HEK293T (cell line): ENCODE measurements at regions not wholly inside any gene's neighbourhood (a gene's known extent, or its start where the extent isn't known, plus 50 kb on each side); places are given as distances from the start of the nearest gene placed in this dataset.
A peak's percentile ranks its signal among the peaks of the same experiment; 100 is the strongest.

Experiments used
- CTCF ChIA-PET: fragments of 350-600 bp; formaldehyde crosslinking; extraction: SDS; loops from one replicate; lab custom pipeline; 2021; ENCODE audit warnings: antibody characterized with exemption, inconsistent platforms; lab: Yijun Ruan, JAX
- POLR2A ChIA-PET: fragments of 350-600 bp; formaldehyde crosslinking; extraction: SDS; loops from one replicate; lab custom pipeline; 2020; ENCODE audit warnings: antibody characterized with exemption, inconsistent platforms; lab: Yijun Ruan, JAX
- DNase-seq: peaks from one replicate; pipeline ENCODE4 v3.0.0; 2012; ENCODE audit warnings: mixed read lengths; ENCODE audit errors: extremely low spot score
- ARNT ChIP-seq: fragments of 450-650 bp; IDR thresholded peaks from 2 replicates; pipeline ENCODE4 v1.6.1; 2017; ENCODE audit warnings: mild to moderate bottlenecking
- BHLHE40 ChIP-seq: fragments of 450-650 bp; IDR thresholded peaks from 2 replicates; pipeline ENCODE4 v1.6.1; 2016; ENCODE audit warnings: mild to moderate bottlenecking, moderate library complexity, borderline replicate concordance
- CTBP1 ChIP-seq: fragments of 450-650 bp; IDR thresholded peaks from 2 replicates; pipeline ENCODE4 v1.6.1; 2016; ENCODE audit warnings: borderline replicate concordance
- ELF4 ChIP-seq: fragments of 450-650 bp; IDR thresholded peaks from 2 replicates; pipeline ENCODE4 v1.6.1; 2017; ENCODE audit warnings: antibody characterized with exemption
- FOXA1 ChIP-seq: fragments of 450-650 bp; IDR thresholded peaks from 2 replicates; pipeline ENCODE4 v1.6.1; 2016; ENCODE audit warnings: mild to moderate bottlenecking
- FOXK2 ChIP-seq: fragments of 450-650 bp; IDR thresholded peaks from 2 replicates; pipeline ENCODE4 v1.6.1; 2016; ENCODE audit warnings: mild to moderate bottlenecking
- FOXM1 ChIP-seq: fragments of 450-650 bp; IDR thresholded peaks from 2 replicates; pipeline ENCODE4 v1.6.1; 2017; ENCODE audit warnings: mild to moderate bottlenecking, borderline replicate concordance
- HDGF ChIP-seq: fragments of 450-650 bp; IDR thresholded peaks from 2 replicates; pipeline ENCODE4 v1.6.1; 2017; ENCODE audit warnings: antibody characterized with exemption, borderline replicate concordance
- L3MBTL2 ChIP-seq: fragments of 450-650 bp; conservative IDR thresholded peaks from 2 replicates; pipeline ENCODE4 v1.6.1; 2016; ENCODE audit warnings: mild to moderate bottlenecking
- LEF1 ChIP-seq: fragments of 450-650 bp; IDR thresholded peaks from 2 replicates; pipeline ENCODE4 v1.6.1; 2017; ENCODE audit warnings: mild to moderate bottlenecking, borderline replicate concordance
- NFRKB ChIP-seq: fragments of 450-650 bp; IDR thresholded peaks from 2 replicates; pipeline ENCODE4 v1.6.1; 2016; ENCODE audit warnings: mild to moderate bottlenecking, moderate library complexity
- PKNOX1 ChIP-seq: fragments of 450-650 bp; IDR thresholded peaks from 2 replicates; pipeline ENCODE4 v1.6.1; 2016
- SP1 ChIP-seq: fragments of 450-650 bp; IDR thresholded peaks from 2 replicates; pipeline ENCODE4 v1.6.1; 2017
- SUZ12 ChIP-seq: fragments of 450-650 bp; IDR thresholded peaks from 2 replicates; pipeline ENCODE4 v1.6.1; 2016; ENCODE audit warnings: mild to moderate bottlenecking
- TARDBP ChIP-seq: fragments of 450-650 bp; IDR thresholded peaks from 2 replicates; pipeline ENCODE4 v1.6.1; 2016
- ZNF384 ChIP-seq: fragments of 450-650 bp; IDR thresholded peaks from 2 replicates; pipeline ENCODE4 v1.6.1; 2016

GRCh38 chr13:94952787-94953186, 240.4 kb upstream of the SOX21 start:
- TF ChIP-seq TARDBP (no peak), FOXK2 (no peak), ARNT (no peak)
- DNase-seq = no peak
- CTCF ChIA-PET = no interaction called here

GRCh38 chr13:94950303-94950702, 238.0 kb upstream of the SOX21 start:
- CTCF ChIA-PET = no interaction called here
- POLR2A ChIA-PET = no interaction called here
- DNase-seq = peak; percentile 18
- no peak for TF ChIP-seq PKNOX1
- TF ChIP-seq TARDBP = no peak
- no peak for TF ChIP-seq LEF1
- TF ChIP-seq SUZ12 = no peak
- TF ChIP-seq HDGF = no peak
- TF ChIP-seq FOXA1 = no peak
- TF ChIP-seq FOXK2 = no peak

More at GRCh38 chr13:94952787-94953186, 240.4 kb upstream of the SOX21 start:
- POLR2A ChIA-PET = no interaction called here

- TF ChIP-seq FOXK2 = no peak
- TF ChIP-seq LEF1 = no peak
- TF ChIP-seq SUZ12 = no peak
- TF ChIP-seq ELF4 = no peak
- TF ChIP-seq FOXM1 = no peak
- TF ChIP-seq NFRKB = no peak
- TF ChIP-seq TARDBP = no peak
- no peak for TF ChIP-seq BHLHE40
- TF ChIP-seq FOXA1 = no peak
- no peak for TF ChIP-seq HDGF
- no peak for TF ChIP-seq L3MBTL2
- no peak for TF ChIP-seq ARNT
- TF ChIP-seq SP1 = no peak
- TF ChIP-seq ZNF384 = no peak
- no peak for TF ChIP-seq CTBP1
- no peak for TF ChIP-seq PKNOX1
- DNase-seq = no peak
- CTCF ChIA-PET = interaction anchor here (1.2 kb wide), 1 partner anchor 19 kb away, joined by 3 read pairs; no protein-coding TSS in a partner anchor
- POLR2A ChIA-PET = no interaction called here
Measured at GRCh38 chr13:94947965-94948371, 235.6 kb upstream of the SOX21 start.

- CTCF ChIA-PET = no interaction called here
- POLR2A ChIA-PET = no interaction called here
Measured at GRCh38 chr13:94947392-94947791, 235.0 kb upstream of the SOX21 start.

GRCh38 chr13:94946039-94946438, 233.7 kb upstream of the SOX21 start:
- CTCF ChIA-PET = interaction anchor here (0.6 kb wide), 1 partner anchor 190 kb away, joined by 3 read pairs; no protein-coding TSS in a partner anchor
- POLR2A ChIA-PET = no interaction called here
- DNase-seq = no peak
- TF ChIP-seq CTBP1 (no peak), FOXM1 (no peak), SP1 (no peak), ARNT (no peak), PKNOX1 (no peak), FOXK2 (no peak), TARDBP (no peak), ZNF384 (no peak), NFRKB (no peak), L3MBTL2 (no peak), LEF1 (no peak), ELF4 (no peak), BHLHE40 (no peak), HDGF (no peak), SUZ12 (no peak), FOXA1 (no peak)

More at GRCh38 chr13:94947392-94947791, 235.0 kb upstream of the SOX21 start:
- no peak for DNase-seq
- no peak for TF ChIP-seq FOXM1
- TF ChIP-seq SUZ12 = no peak
- no peak for TF ChIP-seq TARDBP
- no peak for TF ChIP-seq BHLHE40
- no peak for TF ChIP-seq LEF1
- no peak for TF ChIP-seq CTBP1
- no peak for TF ChIP-seq NFRKB
- TF ChIP-seq FOXK2 = no peak
- no peak for TF ChIP-seq ELF4
- no peak for TF ChIP-seq PKNOX1
- no peak for TF ChIP-seq ZNF384
- TF ChIP-seq SP1 = no peak
- no peak for TF ChIP-seq L3MBTL2
- TF ChIP-seq ARNT = no peak
- TF ChIP-seq FOXA1 = no peak
- no peak for TF ChIP-seq HDGF

- TF ChIP-seq FOXM1 = no peak
- TF ChIP-seq PKNOX1 = no peak
- no peak for TF ChIP-seq CTBP1
- no peak for TF ChIP-seq BHLHE40
- ChIA-PET POLR2A (no interaction called here), CTCF (no interaction called here)
- no peak for DNase-seq
Measured at GRCh38 chr13:94938124-94938523, 225.8 kb upstream of the SOX21 start.
